GM23248 (cell line): ENCODE measurements at regions not wholly inside any gene's neighbourhood (a gene's known extent, or its start where the extent isn't known, plus 50 kb on each side); places are given as distances from the start of the nearest gene placed in this dataset.

ENCODE experiments used
- EZH2 ChIP-seq: fragments of 200-600 bp; sonication (generic); IDR thresholded peaks from 2 replicates; pipeline ENCODE4 v1.6.1; 2018; ENCODE audit warnings: antibody characterized with exemption, mild to moderate bottlenecking; ENCODE audit not compliant: insufficient read depth, poor library complexity, severe bottlenecking
- EZH2phosphoT487 ChIP-seq: fragments of 200-600 bp; sonication (generic); IDR thresholded peaks from 2 replicates; pipeline ENCODE4 v1.6.1; 2018; ENCODE audit warnings: antibody characterized with exemption, moderate library complexity, mild to moderate bottlenecking, low read depth; ENCODE audit not compliant: insufficient read depth

GRCh38 chr10:64320448-64320847 is 799.2 kb downstream of the REEP3 start:
- TF ChIP-seq EZH2, result no peak
- no peak for TF ChIP-seq EZH2phosphoT487
